Stimulated activated CD8-positive, alpha-beta memory T cell treated with anti-CD3 and anti-CD28 coated beads, Interleukin-7, amount 100 ng/mL, for 48 hours (primary cell): ENCODE measurements at regions not wholly inside any gene's neighbourhood (a gene's known extent, or its start where the extent isn't known, plus 50 kb on each side); places are given as distances from the start of the nearest gene placed in this dataset.

Experiments
- DNase-seq, 2 donors: peaks; one replicate each; pipeline ENCODE4 v3.0.0-alpha.2; 2020; ENCODE audit warnings: low read depth in 1 of 2; ENCODE audit errors: extremely low read depth in 1 of 2

DNA sequence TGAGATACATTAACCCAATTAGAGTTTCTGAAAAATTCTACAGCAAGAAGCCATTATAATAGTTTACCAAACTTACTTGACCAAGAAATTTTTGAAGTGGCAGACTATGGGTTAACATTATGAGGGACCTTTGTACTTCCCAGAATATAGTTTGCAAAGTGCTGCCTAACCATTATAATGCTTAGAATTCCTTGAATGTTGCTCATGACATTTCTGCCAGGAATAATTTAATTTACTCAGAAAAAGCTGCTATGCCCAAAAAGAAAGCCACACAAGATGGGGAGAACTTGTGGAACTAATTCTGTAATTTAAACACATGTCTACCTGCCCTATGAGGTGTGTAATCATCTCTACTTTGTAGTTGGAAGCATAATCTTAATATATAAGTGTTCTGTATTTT is 58.1 kb upstream of the MYCBP2 start:
- no peak for DNase-seq

DNA sequence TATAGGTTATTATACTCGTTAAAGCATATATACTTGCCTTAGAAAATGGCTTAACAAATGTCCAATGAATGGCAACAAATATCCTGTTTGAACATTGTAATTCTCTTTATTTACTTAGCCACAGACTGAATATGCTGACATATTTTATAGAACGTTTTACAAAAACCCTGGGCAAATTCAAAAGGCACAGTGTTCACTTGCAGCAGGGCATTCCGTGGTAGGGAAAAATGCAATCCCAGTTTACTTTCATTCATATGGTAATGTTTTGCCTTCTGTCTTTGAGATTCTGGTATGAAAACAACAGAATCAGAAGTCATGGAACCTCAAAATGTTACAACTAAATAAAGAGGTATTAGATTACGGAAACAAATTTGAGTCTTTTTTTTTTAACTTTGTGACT is 56.2 kb upstream of the MYCBP2 start:
- DNase-seq = no peak

DNA sequence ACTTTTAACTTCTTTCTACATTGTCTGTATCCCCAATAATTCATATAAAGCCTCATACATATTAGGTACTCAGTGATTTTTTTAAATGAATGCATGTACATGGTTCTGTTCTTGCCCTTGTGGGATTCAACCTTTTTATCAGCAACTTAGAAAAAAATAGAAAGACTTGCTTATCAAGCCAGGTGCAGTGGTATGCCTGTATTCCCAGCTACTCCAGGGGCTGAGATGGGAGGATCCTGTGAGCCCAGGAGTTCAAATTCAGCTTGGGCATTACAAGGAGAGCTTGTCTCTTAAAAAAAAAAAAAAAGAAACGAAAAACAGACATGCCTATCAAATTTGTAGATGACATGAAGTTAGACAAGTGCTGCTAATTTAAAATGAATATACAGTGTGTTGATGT is 54.2 kb upstream of the MYCBP2 start:
- no peak for DNase-seq

DNA sequence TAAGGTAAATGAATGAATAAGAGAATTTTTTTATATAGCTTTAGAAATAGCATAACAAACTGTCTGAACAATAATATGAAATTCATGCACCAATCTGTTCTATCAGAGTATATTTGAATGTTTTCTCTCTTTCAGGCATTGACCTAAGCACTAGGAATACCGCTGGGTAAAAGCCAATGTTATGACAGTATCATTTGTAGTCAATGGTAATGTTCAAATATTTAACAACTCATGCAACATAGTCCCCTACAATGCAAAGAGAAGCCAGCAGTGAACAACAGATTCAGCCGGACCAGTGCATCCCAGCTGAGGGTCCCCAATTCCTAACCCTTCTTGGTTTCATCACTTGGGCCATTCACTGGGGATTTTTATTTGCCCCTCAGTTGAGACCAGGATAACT is 52.6 kb upstream of the MYCBP2 start:
- no peak for DNase-seq

DNA sequence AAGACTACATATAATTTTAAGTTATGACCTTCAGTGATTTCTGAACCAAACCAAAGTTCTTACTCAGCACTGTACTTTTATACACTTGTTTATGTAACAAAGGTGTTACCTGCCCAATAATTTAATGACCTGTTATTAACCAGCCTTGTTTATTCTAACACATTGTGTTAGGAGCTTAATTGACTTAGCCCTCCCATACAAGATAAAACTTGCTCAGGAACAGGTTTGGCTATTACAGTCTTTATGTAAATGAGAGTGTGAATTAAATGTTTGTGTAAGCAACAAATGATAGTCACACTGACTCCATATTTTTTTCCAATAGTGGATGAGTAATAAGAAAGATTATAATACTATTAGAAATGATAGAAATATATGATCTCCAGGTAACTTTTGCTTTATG is 51.8 kb upstream of the MYCBP2 start:
- no peak for DNase-seq

DNA sequence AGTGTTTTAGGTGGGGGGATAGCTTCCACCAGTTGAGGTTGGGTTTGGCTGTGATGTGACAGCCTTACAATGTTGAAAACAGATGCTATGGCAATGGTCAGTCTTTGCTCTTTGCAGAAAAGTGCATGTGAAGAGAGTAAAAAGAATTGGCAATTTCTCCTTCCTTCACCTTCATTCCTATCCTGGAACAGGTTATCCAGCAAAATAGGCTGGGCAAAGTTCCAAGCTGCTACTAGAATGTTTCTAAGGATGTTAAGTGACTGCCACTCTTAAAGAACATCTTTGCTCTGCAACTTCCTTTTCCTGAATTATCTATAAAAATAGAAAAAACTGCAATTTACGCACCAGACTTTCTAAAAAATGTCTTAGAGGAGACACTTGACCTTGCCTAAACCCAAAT is 50.1 kb upstream of the MYCBP2 start:
- no peak for DNase-seq
